Right hindlimb (tissue), 1 donor: ENCODE measurements at regions not wholly inside any gene's neighbourhood (a gene's known extent, or its start where the extent isn't known, plus 50 kb on each side); places are given as distances from the start of the nearest gene placed in this dataset.

Experiments
- DNase-seq: peaks from one replicate; pipeline ENCODE4 v3.0.0-alpha.2; 2018

DNA sequence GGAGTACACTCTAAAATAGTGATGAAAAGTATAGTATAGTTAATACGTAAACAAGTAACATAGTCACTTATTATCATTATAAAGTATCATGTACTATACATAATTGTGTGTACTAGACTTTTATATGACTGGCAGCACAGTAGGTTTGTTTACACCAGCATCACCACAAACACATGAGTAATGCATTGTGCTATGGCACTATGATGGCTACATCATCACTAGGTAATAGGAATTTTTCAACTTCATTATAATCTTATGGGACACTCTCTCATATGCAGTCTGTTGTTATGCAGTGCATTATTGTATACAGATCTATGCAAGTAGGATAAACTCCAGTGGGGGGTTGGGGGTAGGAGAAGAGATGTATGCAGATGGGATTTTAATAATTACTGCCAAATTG, 52.7 kb upstream of the ELL2 start:
- DNase-seq, result no peak

DNA sequence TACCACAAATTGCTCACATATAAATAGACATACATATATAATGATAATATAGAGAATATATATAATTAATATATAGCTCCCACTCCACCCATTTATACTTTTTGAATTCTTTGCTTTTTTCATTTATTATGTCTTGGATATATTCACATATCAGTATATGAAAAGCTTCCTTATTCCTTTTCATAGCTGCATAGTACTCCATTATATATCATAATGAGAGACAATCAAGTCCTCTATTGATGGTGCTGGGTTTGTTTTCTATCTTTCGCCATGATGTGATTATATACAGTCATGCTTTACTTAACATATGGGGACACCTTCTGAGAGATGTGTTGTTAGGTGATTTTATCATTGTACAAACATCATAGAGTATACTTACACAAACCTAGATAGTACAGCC, 51.6 kb upstream of the ELL2 start:
- DNase-seq, result no peak

DNA sequence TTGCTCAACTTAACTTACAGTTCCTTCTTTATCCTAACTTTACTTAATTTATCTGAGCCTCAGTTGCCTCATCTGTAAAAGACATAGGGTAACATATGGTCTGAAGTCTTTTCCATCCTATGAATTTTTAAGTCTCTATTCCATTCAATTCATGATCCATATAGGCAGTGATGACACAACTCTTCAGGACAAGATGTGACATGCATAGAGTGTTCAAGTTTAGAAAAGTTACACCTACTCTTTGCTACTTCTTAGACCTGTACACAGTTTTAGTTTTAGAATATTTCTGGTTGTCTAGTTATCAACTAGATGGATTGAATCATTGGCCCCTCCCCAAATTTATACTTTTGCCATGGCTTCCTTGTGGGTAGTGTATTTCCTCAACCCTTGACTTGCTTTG, 50.7 kb upstream of the ELL2 start:
- no peak for DNase-seq
